ENCODE measurements at regions not wholly inside any gene's neighbourhood (a gene's known extent, or its start where the extent isn't known, plus 50 kb on each side); places are given as distances from the start of the nearest gene placed in this dataset.

- DNase-seq (ENCODE audit: low read depth), result no peak
Measured at GRCh38 chr1:175826705-175827104, 83.3 kb upstream of the TNR start.

GRCh38 chr1:175824079-175824478, 80.7 kb upstream of the TNR start:
- DNase-seq (ENCODE audit: low read depth), result no peak

GRCh38 chr1:175823406-175823805, 80.0 kb upstream of the TNR start:
- DNase-seq (ENCODE audit: low read depth), result no peak

- DNase-seq (ENCODE audit: low read depth), result peak; percentile 17
Measured at GRCh38 chr1:175822580-175822979, 79.2 kb upstream of the TNR start.

GRCh38 chr1:175820456-175821025, 77.1 kb upstream of the TNR start:
- no peak for DNase-seq (ENCODE audit: low read depth)

- no peak for DNase-seq (ENCODE audit: low read depth)
Measured at GRCh38 chr1:175818929-175819328, 75.5 kb upstream of the TNR start.

- DNase-seq (ENCODE audit: low read depth), result no peak
Measured at GRCh38 chr1:175817445-175817844, 74.0 kb upstream of the TNR start.

- no peak for DNase-seq (ENCODE audit: low read depth)
Measured at GRCh38 chr1:175814885-175815284, 71.5 kb upstream of the TNR start.

- DNase-seq (ENCODE audit: low read depth), result no peak
Measured at GRCh38 chr1:175812936-175813335, 69.5 kb upstream of the TNR start.

GRCh38 chr1:175810305-175810704, 66.9 kb upstream of the TNR start:
- no peak for DNase-seq (ENCODE audit: low read depth)

GRCh38 chr1:175808999-175809398, 65.6 kb upstream of the TNR start:
- DNase-seq (ENCODE audit: low read depth), result no peak

- DNase-seq (ENCODE audit: low read depth), result no peak
Measured at GRCh38 chr1:175808573-175808972, 65.2 kb upstream of the TNR start.

- no peak for DNase-seq (ENCODE audit: low read depth)
Measured at GRCh38 chr1:175804561-175804960, 61.2 kb upstream of the TNR start.

- no peak for DNase-seq (ENCODE audit: low read depth)
Measured at GRCh38 chr1:175803413-175803812, 60.0 kb upstream of the TNR start.

GRCh38 chr1:175802407-175803123, 59.2 kb upstream of the TNR start:
- no peak for DNase-seq (ENCODE audit: low read depth)

- DNase-seq (ENCODE audit: low read depth), result no peak
Measured at GRCh38 chr1:175801979-175802378, 58.6 kb upstream of the TNR start.

GRCh38 chr1:175797576-175797975, 54.2 kb upstream of the TNR start:
- DNase-seq (ENCODE audit: low read depth), result no peak

GRCh38 chr1:175794586-175794985, 51.2 kb upstream of the TNR start:
- DNase-seq (ENCODE audit: low read depth), result no peak

- DNase-seq (ENCODE audit: low read depth), result no peak
Measured at GRCh38 chr1:175793617-175794016, 50.2 kb upstream of the TNR start.
